ENCODE measurements at regions not wholly inside any gene's neighbourhood (a gene's known extent, or its start where the extent isn't known, plus 50 kb on each side); places are given as distances from the start of the nearest gene placed in this dataset.
"Not testable (repeated sequence)": the region's sequence is repeated elsewhere in the genome, so short reads cannot be mapped to it uniquely, and the experiment has no call there.

DNA sequence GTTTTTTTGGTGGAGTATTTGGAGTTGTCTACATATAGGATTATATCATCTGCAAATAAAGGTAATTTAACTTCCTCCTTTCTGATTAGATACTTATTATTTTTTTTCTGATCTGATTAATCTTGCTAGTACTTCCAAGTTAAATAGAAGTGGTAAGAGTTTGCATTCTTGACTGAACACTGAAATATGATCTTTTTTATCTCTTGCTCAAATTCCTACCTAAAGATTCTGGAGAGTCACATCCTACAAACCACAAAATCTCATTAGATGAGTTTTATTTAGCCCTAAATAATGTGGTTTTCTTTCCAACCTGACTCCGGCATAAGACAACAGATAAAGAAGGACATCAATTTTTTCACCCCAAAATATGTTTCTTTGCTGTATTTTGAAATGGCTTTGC, 977.9 kb upstream of the GBE1 start:
- DNase-seq, result no peak

DNA sequence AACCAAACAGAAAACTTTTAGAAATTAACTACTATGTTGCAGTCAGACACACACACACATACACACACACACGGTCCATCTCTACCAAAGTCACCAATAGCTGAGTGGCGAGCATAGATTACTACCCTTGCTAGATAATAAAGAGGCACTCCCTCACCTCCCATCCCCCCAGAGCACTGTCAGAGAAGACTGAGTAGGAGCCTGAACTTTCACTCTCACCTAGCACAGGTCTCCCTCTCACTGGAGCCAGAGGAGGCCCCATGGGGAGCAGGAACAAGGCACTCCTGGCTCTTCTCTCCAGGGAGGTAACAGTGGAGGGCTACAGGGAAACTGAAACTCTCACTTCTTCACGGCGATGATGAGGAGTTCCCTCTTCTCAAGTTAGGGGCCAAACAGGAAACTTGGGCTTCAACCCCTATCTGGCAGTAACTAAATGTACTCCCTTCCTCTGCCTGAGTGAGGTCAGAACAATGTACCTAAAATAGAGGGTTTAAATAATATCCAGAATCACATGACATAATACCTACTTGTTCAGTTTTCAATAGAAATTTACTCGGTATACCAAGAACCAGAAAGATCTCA, 975.3 kb upstream of the GBE1 start:
- DNase-seq, result no peak

DNA sequence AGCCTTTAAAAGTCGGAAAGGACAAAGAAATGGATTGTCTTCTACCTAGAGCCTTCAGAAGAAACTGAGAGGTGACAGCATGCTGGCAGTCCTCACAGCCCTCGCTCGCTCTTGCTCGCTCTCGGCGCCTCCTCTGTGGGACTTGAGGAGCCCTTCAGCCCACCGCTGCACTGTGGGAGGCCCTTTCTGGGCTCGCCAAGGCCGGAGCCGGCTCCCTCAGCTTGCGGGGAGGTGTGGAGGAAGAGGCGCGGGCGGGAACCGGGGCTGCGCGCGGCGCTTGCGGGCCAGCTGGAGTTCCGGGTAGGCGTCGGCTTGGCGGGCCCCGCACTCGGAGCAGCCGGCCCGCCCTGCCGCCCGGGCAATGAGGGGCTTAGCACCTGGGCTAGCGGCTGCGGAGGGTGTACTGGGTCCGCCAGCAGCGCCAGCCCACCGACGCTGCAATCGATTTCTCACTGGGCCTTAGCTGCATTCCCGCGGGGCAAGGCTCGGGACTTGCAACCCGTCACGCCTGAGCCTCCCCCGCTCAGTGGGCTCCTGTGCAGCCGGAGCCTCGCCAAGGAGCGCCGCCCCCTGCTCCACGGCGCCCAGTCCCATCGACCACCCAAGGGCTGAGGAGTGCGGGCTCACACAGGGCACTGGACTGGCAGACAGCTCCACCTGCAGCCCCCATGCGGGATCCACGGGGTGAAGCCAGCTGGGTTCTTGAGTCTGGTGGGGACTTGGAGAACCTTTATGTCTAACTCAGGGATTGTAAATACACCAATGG, 953.8 kb upstream of the GBE1 start:
- DNase-seq, result no peak

DNA sequence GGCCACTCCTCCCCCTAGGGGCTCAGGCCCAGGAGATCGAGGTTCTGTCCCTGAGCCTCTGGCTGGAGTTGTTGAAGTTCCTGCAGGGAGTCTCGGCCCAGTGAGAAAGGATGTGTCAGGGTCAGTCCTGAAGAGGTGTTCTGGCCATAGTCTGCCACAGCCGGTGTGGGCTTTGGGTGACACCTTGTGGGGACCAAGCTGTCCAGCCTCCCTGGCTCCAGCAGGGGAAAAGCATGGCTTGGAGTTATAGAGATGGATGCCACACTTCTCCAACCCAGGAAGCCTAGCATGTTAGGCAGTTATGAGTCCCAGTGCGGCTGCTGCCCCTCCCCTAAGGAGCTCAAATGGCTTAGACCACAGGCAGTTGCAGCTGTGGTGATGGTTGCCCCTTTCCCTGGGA, 945.6 kb upstream of the GBE1 start:
- DNase-seq, result no peak

DNA sequence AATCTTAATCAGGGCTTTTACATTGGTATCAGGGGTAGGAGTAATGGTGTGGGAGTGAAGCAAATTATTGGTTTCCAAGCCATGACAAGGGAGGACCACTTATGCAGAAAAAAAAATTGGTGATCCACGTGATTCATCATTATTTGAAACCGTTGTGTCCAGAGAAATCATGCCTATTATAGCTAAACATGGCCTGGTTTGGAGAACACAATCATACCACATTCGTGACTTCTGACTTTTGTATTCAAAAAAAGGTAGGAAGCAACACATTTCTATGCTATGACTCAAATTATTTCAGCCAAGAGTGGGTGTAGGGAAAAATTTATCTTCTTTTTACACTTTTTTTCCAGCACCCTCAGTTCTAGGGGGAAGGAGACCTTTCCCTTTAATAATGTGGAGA, 924.3 kb upstream of the GBE1 start:
- no peak for DNase-seq

DNA sequence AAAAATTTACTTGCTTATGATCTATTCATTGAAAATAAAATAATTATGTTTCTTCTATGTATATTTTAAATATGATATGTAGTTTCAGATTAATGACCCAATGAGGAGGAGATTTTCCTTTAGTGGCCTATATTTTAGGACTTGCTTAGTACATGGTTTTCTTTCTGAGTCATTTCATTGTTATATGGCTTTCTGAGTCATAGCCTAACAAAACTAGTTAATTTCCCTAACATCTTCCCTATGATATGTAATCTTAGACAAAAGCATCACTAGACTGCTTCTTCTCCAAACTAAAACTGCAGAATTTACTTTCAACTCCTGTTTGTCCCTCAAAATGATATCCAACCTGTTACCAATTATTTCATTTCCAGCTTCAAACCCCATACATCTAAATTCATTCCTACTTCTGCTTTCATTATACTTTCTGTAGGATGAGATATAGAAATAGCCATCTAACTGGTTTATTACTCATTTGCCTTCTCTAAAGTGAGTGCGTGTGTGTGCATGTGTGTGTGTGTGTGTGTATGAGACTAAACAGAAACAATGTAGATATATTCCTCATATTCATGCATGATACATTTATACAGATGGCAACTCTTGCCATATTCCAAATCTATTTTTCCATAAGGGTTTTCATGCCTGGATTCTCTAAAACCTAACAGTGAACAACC, 915.0 kb upstream of the GBE1 start:
- no peak for DNase-seq

DNA sequence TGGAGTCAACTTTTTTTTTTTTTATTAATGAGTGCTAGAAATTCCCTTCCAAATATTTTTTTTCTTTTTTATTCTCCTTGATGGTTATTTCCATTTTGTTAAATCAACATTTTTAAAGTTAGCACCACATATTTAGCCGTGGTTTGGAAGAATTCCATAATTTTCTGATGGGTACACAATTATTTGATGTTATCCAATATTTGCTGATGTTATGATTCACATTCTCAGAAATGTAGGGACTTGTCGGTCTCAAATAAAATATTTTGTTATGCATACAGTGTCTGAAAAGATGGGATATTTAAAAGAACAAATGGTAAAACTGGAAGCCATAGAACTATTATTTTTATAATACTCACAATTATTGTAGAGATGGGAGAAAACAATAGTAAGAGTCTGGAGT, 911.5 kb upstream of the GBE1 start:
- DNase-seq, result no peak

DNA sequence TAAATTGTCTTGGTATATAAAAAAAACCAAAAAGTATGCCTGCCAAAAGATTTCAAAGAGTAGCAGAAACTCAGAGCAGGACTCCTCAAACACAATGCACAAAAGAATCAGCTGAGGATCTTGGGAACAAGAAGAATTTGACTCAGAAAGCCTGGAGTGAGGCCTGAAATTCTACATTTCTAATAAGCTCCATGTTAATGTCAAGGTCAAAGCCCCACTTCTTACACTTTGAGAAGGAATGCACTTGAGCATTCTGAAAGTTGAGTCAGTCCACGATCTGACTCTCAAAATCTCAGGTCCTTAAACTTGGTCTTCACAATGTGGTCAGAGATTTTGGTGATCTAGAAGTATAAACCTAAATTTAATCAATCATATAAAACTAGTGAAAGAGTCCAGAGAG, 910.0 kb upstream of the GBE1 start:
- DNase-seq, result no peak

DNA sequence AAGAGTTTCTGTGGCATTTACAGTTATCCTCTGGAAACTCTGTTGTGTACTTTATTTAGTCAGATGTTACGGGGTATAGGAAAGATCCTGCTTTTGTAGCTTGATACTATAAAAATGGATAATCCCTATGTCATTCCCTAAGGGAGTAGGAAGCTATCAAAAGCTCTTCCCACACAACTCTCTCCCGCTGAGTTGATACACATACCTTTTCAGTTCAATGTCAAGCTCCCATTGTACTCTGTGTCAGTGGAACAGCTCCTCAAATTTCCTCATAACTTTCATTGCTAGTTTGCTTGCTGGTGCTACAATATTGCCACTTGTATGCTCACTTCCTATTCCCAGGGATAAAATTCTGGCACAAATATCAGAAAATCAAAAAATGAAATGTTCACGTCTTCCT, 893.3 kb upstream of the GBE1 start:
- no peak for DNase-seq

DNA sequence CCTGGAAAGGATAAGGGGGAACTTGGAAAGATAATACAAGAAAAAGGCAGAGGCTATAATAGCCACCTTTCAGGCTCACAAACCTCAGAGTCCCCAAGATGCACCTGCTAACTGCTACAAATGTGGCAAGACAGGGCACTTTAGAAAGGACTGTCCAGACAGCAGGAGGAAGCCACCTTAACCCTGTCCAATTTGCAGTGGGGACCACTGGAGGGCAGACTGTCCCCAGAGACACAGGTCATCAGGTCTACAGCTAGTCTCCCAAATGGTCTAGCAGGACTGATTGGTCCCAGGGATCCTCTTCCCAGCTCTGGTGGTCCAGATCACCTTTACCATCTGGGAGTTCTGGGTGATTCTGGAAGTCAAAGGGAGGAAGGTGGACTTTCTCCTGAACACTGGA, 882.5 kb upstream of the GBE1 start:
- DNase-seq, result no peak

DNA sequence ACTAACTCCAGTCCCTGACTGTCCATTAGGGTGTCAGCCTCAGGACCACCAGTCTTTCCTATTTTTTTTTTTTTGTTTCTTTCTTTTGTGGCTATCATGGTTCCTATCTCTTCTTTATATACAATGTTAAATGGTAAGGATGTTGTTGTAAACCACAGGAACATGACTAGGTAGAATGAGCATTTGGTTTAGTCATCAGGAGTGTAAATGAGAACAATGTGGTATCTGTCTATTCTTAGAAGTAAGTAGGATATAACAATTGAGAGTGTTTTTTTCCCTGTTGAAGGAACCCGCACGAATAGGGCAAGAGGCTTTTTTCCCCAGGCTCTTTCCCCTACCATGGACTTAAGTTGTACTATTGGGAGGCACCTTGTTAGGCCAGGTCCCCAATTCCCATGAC, 880.3 kb upstream of the GBE1 start:
- no peak for DNase-seq

DNA sequence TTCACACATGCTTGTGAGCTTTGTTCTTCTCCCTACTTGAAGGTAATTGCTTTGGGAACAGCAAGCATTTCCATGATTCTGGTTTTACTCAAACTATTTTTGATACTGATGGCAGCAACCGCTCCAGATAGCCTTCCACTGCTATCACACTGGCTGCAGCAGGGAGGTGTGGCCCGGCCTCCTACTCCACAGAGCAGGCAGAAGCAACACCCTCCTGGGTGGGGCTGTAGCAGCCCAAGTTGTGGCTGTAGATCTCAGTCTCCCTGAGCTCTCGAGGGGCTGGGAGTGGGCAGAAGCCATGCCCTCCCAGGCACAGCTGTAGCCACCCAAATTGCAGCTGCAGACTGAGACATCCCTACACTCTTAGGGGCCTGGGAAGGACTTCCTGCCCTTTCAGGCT, 878.8 kb upstream of the GBE1 start:
- no peak for DNase-seq

DNA sequence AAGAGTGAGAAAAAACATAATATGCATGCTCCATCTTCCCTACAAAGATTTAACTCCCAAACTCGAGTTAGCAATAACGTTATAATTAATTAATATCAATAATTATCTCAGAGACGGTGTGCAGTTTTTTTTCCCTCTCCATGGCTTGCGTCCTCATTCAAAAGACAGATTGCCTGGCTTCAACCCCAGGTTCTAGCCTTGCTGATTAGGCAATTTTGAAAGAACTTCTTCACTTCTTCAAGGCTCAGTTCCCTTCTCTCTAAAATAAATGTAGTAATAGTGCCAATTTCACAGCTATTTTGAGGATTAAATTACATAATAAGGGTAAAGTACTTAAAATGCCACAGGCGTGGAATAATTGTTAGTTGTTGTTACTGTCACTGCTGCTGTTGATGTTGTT, 876.1 kb upstream of the GBE1 start:
- DNase-seq, result no peak

DNA sequence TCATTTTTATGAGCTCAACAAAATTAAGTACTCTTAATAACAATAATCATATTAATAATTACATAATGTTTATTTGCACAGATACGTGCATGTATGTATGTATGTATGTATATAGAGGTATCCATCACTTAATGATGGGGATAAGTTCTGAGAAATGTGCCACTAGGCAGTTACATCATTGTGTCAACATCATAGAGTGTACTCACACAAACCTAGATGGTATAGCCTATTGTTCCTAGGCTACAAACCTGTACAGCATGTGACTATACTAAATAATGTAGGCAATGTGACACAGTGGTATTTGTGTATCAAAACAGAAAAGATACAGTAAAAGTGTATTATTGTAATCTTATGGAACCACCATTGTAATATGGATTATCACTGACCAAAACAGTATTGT, 874.7 kb upstream of the GBE1 start:
- no peak for DNase-seq

DNA sequence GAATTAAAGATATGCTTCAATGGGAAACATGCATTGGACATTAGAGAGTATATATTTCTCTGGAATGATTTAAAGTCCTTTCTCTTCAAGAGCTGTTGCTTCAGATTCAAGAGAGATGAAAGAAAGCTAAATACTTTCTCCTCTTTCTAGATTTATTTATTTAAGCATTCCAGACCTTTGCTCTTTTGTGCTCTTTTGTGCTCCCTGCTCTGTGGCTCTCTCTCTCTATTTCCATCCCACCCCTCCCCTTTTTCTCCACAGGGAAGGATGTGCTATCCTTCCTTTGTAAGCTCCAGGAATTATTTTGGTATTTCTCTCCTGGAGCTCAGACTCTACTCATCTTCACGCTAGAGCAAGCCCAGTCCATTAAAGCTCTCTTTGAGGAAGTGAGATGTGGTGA, 871.9 kb upstream of the GBE1 start:
- no peak for DNase-seq

DNA sequence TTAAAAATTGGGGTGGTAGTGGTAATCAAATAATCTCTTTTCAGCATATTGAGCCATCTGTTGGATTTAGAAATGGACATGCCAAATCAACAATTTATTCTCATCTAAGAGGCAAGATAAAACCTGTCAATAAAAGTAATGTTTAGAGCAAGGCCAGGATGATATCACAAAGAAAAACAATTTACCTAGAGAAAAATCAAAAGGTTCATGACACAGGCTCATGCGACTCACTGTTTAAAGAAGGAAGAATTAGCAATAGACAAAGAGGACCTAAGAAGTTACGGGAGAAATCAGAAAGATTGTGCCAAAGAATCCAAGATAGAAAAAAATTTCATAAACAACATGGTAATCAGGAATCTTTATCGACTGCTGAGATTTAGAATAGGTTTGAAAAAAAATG, 868.5 kb upstream of the GBE1 start:
- DNase-seq, result no peak

DNA sequence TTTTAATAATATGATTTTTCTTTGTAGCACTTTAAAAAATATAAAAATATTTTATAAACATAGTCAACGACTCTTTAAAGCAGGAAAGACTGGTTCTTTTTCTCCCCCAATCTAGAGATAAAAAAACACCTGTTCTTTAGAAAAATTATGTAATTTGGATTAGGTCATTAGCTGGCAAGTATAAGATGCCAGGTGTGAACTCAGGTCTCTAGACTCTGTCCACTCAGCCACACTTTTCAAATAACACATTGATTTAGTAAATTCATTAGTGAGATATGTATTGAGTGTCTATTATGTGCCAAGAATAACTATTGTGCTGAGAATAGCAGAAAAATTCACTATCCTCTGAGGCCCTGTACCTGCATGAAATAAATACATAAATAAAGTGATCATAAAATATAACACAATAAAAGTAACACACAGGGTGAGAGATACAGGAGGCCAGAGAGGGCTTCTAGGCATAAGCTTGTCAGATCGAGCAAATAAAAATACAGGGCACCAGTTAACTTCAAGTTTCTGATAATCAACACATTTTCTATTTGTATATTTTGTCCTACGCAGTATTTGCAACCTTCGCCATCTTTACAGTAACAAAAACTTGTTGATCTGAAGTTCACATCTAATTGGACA, 867.1 kb upstream of the GBE1 start:
- no peak for DNase-seq

DNA sequence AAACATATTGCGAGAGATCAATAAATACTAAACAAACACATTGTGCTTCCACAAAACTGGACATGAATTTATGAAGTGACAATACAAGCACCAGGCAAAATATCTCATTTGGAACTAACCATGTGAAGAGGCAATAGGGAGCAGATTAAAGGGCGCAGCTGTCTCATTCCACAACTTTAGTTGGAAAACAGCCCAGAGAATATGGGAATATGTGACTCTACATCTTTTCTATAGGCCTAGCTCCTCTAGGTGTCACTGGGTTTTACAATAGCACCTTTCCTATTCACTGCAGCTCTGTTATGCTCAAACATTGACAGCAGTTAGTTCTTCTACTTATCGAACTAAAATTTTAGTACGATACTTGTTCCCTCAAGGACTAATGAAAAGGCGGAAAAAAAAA, 866.3 kb upstream of the GBE1 start:
- DNase-seq, result no peak

DNA sequence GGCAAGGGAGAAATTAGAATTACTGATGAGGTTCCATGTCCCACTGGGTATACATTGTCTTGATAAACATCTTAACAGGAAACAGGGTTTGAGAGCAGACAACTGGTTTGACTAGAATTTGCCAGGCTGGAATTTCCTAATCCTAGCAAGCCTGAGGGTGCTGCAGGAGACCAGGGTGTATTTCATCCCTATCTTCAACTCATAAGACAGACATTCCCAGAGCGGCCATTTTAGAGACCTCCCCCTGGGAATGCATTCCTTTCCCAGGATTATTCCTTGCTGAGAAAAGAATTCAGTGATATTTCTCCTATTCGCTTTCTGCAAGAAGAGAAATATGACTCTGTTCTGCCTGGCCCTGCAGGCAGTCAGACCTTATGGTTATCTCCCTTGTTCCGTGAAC, 859.3 kb upstream of the GBE1 start:
- DNase-seq, result not testable (repeated sequence)

DNA sequence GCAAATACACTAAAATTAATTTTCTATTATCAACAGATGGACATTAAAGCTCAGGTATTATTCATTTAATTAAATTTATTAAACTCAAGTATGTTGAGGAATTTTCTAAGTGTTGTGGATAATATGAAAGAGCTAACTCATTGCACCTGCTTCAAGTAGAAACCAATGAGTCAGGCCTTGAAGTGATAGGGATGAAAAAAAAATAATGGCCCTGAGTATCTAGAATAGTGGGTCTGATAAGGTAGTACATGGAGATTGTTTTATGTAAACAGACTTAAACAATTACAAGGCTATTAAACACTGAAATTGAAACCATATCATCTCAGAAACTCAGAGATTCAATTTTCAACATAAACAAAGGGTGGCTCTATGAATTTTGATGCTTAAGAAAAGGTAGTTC, 857.1 kb upstream of the GBE1 start:
- no peak for DNase-seq

DNA sequence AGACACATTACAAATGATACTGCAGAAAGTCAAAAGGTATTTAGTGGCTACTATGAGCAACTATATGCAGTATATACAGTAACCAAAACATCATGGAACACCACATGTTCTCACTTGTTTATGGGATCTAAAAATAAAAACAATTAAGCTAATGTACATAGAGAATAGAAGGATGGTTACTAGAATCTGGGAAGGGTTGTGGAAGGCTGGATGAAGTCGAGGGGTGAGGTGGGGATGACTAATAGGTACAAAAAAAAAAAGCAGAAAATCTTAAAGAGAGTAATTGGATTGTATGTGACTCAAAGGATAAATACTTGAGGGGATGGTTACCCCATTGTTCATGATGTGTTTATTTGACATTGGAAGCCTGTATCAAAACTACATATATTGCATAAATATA, 848.8 kb upstream of the GBE1 start:
- no peak for DNase-seq

DNA sequence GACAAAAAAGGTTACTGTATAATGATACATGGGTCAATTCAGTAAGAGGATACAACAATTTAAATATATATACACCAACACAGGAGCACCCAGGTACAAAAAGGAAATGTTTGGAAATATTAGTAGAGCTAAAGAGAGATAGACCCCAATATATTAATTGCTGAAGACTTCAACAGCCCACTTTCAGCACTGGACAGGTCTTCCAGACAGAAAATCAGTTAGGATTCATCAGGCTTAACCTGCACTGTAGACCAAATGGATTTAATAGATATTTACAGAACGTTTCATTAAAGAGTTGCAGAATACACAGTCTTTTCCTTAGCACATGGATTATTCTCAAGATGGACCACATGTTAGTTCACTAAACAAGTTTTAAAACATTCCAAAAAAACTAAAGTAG, 845.9 kb upstream of the GBE1 start:
- DNase-seq, result no peak

DNA sequence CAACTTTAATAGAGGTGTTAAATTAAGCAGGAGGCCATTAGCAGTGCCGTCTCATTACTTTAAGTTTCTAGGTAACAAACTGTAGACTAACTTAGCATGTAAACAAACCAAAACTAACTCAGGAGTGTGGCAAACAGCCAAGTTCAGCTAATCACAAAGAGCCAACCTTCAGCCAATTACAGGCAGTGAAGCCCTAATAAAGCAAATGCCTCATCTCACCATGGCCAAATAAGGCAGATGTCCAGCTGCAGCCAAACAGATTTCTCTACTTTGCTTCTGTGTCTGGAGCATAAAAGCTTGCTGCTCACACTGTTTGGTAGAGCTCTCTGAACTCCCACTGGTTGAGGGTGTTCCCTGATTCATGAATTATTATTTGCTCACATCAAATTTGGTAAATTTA, 835.4 kb upstream of the GBE1 start:
- no peak for DNase-seq

DNA sequence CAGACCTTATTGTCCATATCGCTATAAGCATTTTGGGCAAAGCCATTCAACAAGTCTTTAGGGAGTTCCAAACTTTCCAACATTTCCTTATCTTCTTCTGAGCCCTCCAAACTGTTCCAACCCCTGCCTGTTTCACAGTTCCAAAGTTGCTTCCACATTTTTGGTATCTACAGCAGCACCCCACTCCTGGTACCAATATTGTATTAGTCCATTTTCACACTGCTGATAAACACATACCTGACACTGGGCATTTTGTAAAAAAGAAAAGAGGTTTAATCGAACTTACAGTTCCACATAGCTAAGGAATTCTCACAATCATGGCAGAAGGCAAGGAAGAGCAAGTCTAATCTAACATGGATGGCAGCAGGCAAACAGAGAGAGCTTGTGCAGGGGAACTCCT, 834.1 kb upstream of the GBE1 start:
- DNase-seq, result no peak
